Loucy (cell line): ENCODE measurements at regions not wholly inside any gene's neighbourhood (a gene's known extent, or its start where the extent isn't known, plus 50 kb on each side); places are given as distances from the start of the nearest gene placed in this dataset.

Experiments used
- CTCF ChIP-seq: fragments of 200-600 bp; sonication (generic); conservative IDR thresholded peaks from 2 replicates; pipeline ENCODE4 v1.5.1; 2014; ENCODE audit warnings: mild to moderate bottlenecking, antibody characterized with exemption, low read length
- EZH2phosphoT487 ChIP-seq: fragments of 200-600 bp; IDR thresholded peaks from 2 replicates; pipeline ENCODE4 v1.6.1; 2018; ENCODE audit warnings: antibody characterized with exemption, mild to moderate bottlenecking, moderate library complexity, borderline replicate concordance

DNA sequence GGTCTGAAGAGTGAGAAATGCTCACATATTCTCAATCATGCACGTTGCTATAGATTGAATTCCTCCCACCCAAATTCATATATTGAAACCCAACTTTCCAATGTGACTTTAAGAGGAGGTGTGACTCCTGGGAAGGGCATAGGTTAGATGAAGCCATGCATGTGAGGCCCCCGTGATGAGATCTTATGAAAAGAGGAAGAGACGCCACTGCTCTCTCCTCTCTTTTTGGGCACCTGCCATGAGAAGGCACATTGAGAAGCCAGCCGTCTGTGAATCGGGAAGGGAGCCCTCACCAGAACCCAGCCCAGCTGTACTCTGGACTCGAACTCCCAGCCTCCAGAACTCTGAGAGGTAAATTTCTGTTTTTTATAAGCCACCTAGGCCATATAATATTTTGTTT lies 842.6 kb upstream of the SALL3 start:
- TF ChIP-seq EZH2phosphoT487 (no peak), CTCF (no peak)
